HFFc6 (cell line): ENCODE measurements at regions not wholly inside any gene's neighbourhood (a gene's known extent, or its start where the extent isn't known, plus 50 kb on each side); places are given as distances from the start of the nearest gene placed in this dataset.

ENCODE experiments used
- DNase-seq: peaks from one replicate; pipeline ENCODE4 v3.0.0-alpha.2; 2018
- H3K27ac Mint-ChIP-seq: 2 replicates; pipeline ENCODE4 v1.8.0; 2020; ENCODE audit warnings: mild to moderate bottlenecking, mixed read lengths
- H3K27me3 Mint-ChIP-seq: 2 replicates; pipeline ENCODE4 v1.8.0; 2021; ENCODE audit warnings: mild to moderate bottlenecking, moderate library complexity, mixed read lengths; ENCODE audit not compliant: insufficient read depth
- H3K36me3 Mint-ChIP-seq: 2 replicates; pipeline ENCODE4 v1.8.0; 2021; ENCODE audit warnings: low read depth, mixed read lengths
- H3K4me1 Mint-ChIP-seq: 2 replicates; pipeline ENCODE4 v1.8.0; 2020; ENCODE audit warnings: low read depth, mixed read lengths
- H3K4me3 Mint-ChIP-seq: 2 replicates; pipeline ENCODE4 v1.8.0; 2020; ENCODE audit warnings: mild to moderate bottlenecking, moderate library complexity, mixed read lengths
- H3K9me3 Mint-ChIP-seq: 2 replicates; pipeline ENCODE4 v1.8.0; 2020; ENCODE audit warnings: mild to moderate bottlenecking, mixed read lengths
- TF ChIP-seq, protein P1 (sequence below): fragments of 200-600 bp; sonication (generic); IDR thresholded peaks from 2 replicates; pipeline ENCODE4 v1.5.0; 2021; ENCODE audit warnings: antibody characterized with exemption, mild to moderate bottlenecking

DNA sequence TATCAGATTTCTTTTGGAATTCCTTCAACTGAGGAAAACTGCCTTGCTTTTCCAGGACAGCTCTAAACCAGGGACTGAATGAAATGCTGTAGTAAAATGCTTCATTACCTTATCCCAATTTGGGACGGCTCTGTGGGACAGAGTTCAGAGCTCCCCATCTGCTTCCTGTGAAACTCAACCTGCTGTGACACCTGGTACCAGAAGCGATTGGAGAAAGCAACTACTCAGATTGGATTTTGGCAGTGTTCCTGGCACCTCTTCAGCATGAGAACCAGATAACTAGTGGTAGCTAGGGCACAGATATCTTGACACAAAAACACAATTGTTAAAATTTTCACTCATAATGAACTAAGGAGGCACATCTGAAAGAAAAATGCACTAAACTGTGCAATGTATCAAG is 539.1 kb downstream of the SI start:
- DNase-seq = no peak
- Mint-ChIP-seq H3K27ac (no peak overlapping the region), H3K27me3 (no peaks in the 10 kb centered on the region), H3K9me3 (peaks cover 34% of the 10 kb centered on the region), H3K4me1 (no peaks in the 10 kb centered on the region), H3K36me3 (peaks cover 6% of the 10 kb centered on the region), H3K4me3 (no peak overlapping the region)
- TF ChIP-seq, protein P1, sequence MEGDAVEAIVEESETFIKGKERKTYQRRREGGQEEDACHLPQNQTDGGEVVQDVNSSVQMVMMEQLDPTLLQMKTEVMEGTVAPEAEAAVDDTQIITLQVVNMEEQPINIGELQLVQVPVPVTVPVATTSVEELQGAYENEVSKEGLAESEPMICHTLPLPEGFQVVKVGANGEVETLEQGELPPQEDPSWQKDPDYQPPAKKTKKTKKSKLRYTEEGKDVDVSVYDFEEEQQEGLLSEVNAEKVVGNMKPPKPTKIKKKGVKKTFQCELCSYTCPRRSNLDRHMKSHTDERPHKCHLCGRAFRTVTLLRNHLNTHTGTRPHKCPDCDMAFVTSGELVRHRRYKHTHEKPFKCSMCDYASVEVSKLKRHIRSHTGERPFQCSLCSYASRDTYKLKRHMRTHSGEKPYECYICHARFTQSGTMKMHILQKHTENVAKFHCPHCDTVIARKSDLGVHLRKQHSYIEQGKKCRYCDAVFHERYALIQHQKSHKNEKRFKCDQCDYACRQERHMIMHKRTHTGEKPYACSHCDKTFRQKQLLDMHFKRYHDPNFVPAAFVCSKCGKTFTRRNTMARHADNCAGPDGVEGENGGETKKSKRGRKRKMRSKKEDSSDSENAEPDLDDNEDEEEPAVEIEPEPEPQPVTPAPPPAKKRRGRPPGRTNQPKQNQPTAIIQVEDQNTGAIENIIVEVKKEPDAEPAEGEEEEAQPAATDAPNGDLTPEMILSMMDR = no peak

DNA sequence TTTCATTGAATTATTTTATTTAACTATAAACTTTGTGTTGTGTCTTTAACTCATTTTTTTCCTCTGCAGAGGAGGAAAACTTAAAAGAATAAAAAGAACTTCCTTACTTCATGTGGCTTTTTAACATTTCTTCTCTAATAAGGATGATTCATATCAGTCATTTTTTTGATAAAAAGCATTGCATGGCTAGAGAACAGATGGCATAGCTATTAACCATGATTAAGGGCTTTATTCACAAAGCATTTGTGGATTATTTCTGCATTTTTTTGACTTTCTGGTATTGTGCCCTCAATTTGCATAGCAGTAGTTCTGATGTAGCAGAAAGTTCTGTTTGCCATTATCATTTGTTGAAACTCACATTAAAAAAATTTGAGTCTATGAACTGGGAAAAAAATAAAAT is 540.8 kb downstream of the SI start:
- H3K27ac Mint-ChIP-seq = no peak overlapping the region
- DNase-seq = no peak

DNA sequence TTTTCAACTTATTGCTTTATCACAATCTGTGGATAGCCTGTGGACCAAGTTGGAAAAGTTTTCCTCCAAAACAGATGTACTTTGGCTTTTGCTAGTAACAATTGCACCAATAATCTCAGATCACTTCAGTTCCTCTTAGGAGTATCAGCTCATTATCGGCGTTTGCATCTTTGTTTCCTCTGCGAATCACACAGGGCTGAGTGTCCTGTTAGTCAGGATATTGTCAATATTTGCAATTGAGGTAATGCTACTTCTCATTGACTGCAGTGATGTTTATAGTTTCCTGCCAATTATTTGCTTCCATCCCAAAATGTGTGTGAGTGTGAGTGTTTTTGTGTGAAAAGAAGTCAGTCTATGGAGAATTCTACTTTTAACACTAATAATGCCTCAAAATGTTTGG is 545.0 kb downstream of the SI start:
- H3K27ac Mint-ChIP-seq = no peak overlapping the region

More for the DNA sequence above, 540.8 kb downstream of the SI start:
- Mint-ChIP-seq H3K4me3 (no peak overlapping the region), H3K4me1 (no peaks in the 10 kb centered on the region), H3K27me3 (no peaks in the 10 kb centered on the region), H3K9me3 (peaks cover 34% of the 10 kb centered on the region), H3K36me3 (peaks cover 6% of the 10 kb centered on the region)
- TF ChIP-seq, protein P1 = no peak

DNA sequence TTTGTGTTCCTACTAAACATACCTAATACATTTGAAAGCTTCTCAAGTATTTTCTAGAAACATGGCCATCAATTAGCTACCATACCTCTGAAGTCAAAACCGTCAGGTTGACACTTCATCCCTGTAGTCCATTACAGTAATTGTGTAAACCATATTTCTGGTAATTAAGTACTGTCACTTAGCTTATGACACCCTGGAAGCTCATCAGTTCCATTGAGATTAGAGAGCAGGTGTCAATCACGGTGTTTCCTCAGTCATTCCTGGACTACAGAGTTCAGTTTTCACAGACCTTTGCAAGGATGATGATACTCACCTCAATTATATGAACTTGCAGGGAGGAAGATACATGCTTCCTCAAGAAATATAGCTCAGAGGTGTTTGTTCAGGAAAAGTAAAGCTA is 552.0 kb downstream of the SI start:
- TF ChIP-seq, protein P1 = no peak
- no peak for DNase-seq
- H3K27ac Mint-ChIP-seq = no peak overlapping the region
- peaks cover 8% of the 10 kb centered on the region; the same call in 1 of the 2 replicates for H3K36me3 Mint-ChIP-seq
- H3K9me3 Mint-ChIP-seq = peaks cover 41% of the 10 kb centered on the region
- H3K27me3 Mint-ChIP-seq = no peaks in the 10 kb centered on the region
- H3K4me1 Mint-ChIP-seq = no peaks in the 10 kb centered on the region
- no peak overlapping the region for H3K4me3 Mint-ChIP-seq

More for the DNA sequence above, 545.0 kb downstream of the SI start:
- no peak for DNase-seq
- no peak overlapping the region for H3K4me3 Mint-ChIP-seq
- no peaks in the 10 kb centered on the region for H3K27me3 Mint-ChIP-seq
- peaks cover 14% of the 10 kb centered on the region for H3K9me3 Mint-ChIP-seq
- TF ChIP-seq, protein P1 = no peak
- no peaks in the 10 kb centered on the region for H3K36me3 Mint-ChIP-seq
- no peaks in the 10 kb centered on the region for H3K4me1 Mint-ChIP-seq

DNA sequence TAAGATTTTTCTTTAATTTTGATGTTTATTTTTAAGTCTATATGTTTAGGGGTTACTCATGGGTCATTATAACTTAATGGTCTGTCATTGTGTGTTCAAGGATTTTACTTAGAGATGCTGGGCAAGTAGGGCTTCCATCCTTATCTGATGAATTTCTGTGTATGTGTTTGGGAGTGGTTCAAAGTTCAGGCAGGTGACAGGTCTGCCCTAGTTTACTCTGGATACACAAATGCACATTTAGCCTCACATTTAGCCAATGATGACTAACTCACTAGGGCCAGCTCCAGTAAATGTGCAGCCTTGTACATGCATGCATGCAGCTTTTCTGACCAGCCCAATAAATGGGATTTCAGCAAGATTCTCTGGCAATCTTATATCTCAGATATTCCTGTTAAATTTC is 554.1 kb downstream of the SI start:
- peaks cover 47% of the 10 kb centered on the region for H3K9me3 Mint-ChIP-seq
- DNase-seq = no peak
- no peak overlapping the region for H3K4me3 Mint-ChIP-seq
- H3K4me1 Mint-ChIP-seq = no peaks in the 10 kb centered on the region
- TF ChIP-seq, protein P1 = no peak
- peaks cover 8% of the 10 kb centered on the region; the same call in 1 of the 2 replicates for H3K36me3 Mint-ChIP-seq
- H3K27ac Mint-ChIP-seq = no peak overlapping the region
- no peaks in the 10 kb centered on the region for H3K27me3 Mint-ChIP-seq
